MCF 10A (cell line): ENCODE measurements at regions not wholly inside any gene's neighbourhood (a gene's known extent, or its start where the extent isn't known, plus 50 kb on each side); places are given as distances from the start of the nearest gene placed in this dataset.

Experiments used
- BruUV-seq: library from RNA; stranded (reverse); fragments of 400-500 nt; replicated peaks from 2 replicates; lab custom pipeline; 2021; lab: Mats Ljungman, UMichigan
- CTCF ChIA-PET: fragments of 300-600 bp; sonication (Branson Sonifier 250); formaldehyde crosslinking; extraction: SDS; loops from one replicate; lab custom pipeline; 2021; ENCODE audit warnings: antibody characterized with exemption, inconsistent platforms; lab: Yijun Ruan, JAX
- POLR2A ChIA-PET: fragments of 300-600, 350-650 bp; sonication (Branson Sonifier 250); formaldehyde crosslinking; extraction: SDS; loops from one replicate; lab custom pipeline; 2020; ENCODE audit warnings: antibody characterized with exemption, inconsistent platforms; lab: Yijun Ruan, JAX
- DNase-seq: peaks from one replicate; pipeline ENCODE4 v3.0.0-alpha.2; 2018; ENCODE audit not compliant: unreplicated experiment
- H3K27ac Mint-ChIP-seq: one replicate; pipeline ENCODE4 v1.8.0; 2022; ENCODE audit warnings: mild to moderate bottlenecking, low read depth, mixed read lengths; ENCODE audit not compliant: unreplicated experiment
- H3K27me3 Mint-ChIP-seq: one replicate; pipeline ENCODE4 v1.8.0; 2022; ENCODE audit warnings: mixed read lengths; ENCODE audit not compliant: insufficient read depth, unreplicated experiment
- H3K36me3 Mint-ChIP-seq: one replicate; pipeline ENCODE4 v1.8.0; 2022; ENCODE audit warnings: mild to moderate bottlenecking, moderate library complexity, mixed read lengths; ENCODE audit not compliant: insufficient read depth, unreplicated experiment
- H3K4me1 Mint-ChIP-seq: one replicate; pipeline ENCODE4 v1.8.0; 2022; ENCODE audit warnings: mixed read lengths; ENCODE audit not compliant: insufficient read depth, unreplicated experiment
- H3K4me3 Mint-ChIP-seq: one replicate; pipeline ENCODE4 v1.8.0; 2022; ENCODE audit warnings: mild to moderate bottlenecking, moderate library complexity, mixed read lengths; ENCODE audit not compliant: unreplicated experiment
- H3K9me3 Mint-ChIP-seq: one replicate; pipeline ENCODE4 v1.8.0; 2022; ENCODE audit warnings: mixed read lengths; ENCODE audit not compliant: unreplicated experiment
- intact Hi-C: fragments of 100-400 bp; cut with micrococcal nuclease; formaldehyde crosslinking; loops from 2 replicates; pipeline ENCODE4 v1.14.1; 2022
- TF ChIP-seq, protein P1 (sequence below): fragments of 200-600 bp; IDR thresholded peaks from one replicate; pipeline ENCODE4 v1.8.0; 2022; ENCODE audit warnings: antibody characterized with exemption, mild to moderate bottlenecking; ENCODE audit not compliant: unreplicated experiment

DNA sequence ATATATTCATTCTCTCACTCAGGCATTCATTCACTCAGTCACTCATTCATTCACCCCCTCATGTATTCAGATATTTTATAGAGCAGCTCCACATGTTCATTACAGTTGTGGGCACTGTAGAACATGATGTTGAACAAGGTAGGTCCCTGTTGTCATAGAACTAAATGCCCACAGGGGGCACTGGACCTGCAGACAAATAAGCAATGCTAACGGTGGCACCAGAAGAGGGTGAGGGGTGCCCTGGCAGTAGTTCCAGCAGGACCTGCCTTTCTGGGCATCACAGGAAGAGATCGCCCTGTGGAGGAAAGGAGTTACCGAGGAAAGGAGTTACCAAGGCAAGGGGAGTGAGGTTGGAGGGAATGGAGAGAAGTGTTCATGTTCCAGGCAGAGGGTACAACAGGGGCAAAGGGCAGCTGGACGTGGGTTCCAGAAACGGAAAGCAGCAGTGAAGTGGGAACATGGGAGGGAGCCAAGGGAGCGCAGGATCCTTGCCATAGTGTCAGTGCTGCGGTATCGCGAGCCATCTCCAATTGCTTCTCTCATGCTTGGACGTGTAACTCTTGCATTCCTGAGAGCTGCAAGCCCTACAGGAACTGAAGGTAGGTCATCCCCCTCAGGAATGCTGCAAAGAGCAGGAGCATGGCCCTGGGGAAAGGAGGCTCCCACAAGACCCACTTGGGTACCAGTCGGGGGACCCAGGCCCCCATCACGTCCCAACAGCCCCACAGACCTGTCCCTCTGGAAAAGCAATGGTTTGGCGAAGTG lies 128.2 kb downstream of the EDN3 start:
- ChIA-PET CTCF (interaction anchor here (0.6 to 1.5 kb wide), 3 partner anchors 10 to 356 kb away, joined by 3 read pairs; no protein-coding TSS in a partner anchor), POLR2A (no interaction called here)
- peaks cover 60% of the 10 kb centered on the region for H3K27me3 Mint-ChIP-seq
- no peak overlapping the region for H3K27ac Mint-ChIP-seq
- H3K4me1 Mint-ChIP-seq: no peaks in the 10 kb centered on the region
- H3K9me3 Mint-ChIP-seq: peaks cover 7% of the 10 kb centered on the region
- intact Hi-C loops: no loop called here
- peak overlapping the region; percentile 62 for H3K4me3 Mint-ChIP-seq
- DNase-seq: no peak
- TF ChIP-seq, protein P1, sequence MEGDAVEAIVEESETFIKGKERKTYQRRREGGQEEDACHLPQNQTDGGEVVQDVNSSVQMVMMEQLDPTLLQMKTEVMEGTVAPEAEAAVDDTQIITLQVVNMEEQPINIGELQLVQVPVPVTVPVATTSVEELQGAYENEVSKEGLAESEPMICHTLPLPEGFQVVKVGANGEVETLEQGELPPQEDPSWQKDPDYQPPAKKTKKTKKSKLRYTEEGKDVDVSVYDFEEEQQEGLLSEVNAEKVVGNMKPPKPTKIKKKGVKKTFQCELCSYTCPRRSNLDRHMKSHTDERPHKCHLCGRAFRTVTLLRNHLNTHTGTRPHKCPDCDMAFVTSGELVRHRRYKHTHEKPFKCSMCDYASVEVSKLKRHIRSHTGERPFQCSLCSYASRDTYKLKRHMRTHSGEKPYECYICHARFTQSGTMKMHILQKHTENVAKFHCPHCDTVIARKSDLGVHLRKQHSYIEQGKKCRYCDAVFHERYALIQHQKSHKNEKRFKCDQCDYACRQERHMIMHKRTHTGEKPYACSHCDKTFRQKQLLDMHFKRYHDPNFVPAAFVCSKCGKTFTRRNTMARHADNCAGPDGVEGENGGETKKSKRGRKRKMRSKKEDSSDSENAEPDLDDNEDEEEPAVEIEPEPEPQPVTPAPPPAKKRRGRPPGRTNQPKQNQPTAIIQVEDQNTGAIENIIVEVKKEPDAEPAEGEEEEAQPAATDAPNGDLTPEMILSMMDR: peak; percentile 23
- H3K36me3 Mint-ChIP-seq: no peaks in the 10 kb centered on the region
- no TSS peak for BruUV-seq

DNA sequence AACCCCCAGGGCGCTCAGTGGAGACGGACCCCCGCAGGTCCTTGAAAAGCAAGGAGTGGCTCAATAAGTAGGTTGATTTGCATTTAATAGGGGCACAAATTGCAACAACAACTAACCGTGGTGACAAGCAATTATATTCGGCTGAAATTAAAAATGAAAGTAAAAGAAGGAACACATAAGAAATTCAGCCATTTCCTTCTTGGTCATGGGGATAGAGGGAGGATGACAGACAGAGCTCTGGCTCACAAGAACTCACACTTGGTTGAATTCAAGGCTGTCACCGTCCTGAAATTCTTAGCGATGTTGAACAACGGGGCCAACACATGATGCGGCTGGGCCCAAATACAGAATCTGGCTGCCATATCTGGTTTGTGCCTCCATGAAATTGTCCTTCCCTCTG lies 129.0 kb downstream of the EDN3 start:
- DNase-seq: no peak
- TF ChIP-seq, protein P1: no peak
- ChIA-PET POLR2A (no interaction called here), CTCF (interaction anchor here (0.6 to 1.5 kb wide), 2 partner anchors 9 to 27 kb away, joined by 3 read pairs; no protein-coding TSS in a partner anchor)
- BruUV-seq: no TSS peak
- H3K9me3 Mint-ChIP-seq: peaks cover 7% of the 10 kb centered on the region
- peak overlapping the region; percentile 62 for H3K4me3 Mint-ChIP-seq
- peaks cover 63% of the 10 kb centered on the region for H3K27me3 Mint-ChIP-seq
- no peaks in the 10 kb centered on the region for H3K36me3 Mint-ChIP-seq
- H3K27ac Mint-ChIP-seq: no peak overlapping the region
- intact Hi-C loops: no loop called here
- no peaks in the 10 kb centered on the region for H3K4me1 Mint-ChIP-seq

DNA sequence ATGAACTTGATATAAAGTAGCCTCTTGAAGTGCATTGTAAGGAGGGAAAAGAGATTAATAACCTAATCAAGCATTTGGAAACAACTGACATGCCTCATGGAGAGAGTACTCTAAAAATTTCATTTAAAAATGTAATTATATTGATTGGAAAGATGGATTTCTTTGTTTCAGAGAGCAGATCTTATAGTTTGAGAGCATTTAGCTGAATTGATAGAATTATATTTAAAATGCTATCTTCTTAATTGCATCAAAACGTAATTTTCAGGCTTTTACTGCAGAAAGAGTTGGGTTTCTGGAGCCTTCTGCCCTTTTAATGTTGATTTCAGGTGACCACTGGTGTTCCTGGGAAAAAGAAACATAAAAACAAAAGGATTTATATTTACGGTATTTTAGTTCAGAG lies 130.6 kb downstream of the EDN3 start:
- no TSS peak for BruUV-seq
- no peaks in the 10 kb centered on the region for H3K4me1 Mint-ChIP-seq
- peaks cover 61% of the 10 kb centered on the region for H3K27me3 Mint-ChIP-seq
- TF ChIP-seq, protein P1: no peak
- POLR2A ChIA-PET: no interaction called here
- H3K4me3 Mint-ChIP-seq: no peak overlapping the region
- no peak for DNase-seq
- intact Hi-C loops: no loop called here
- CTCF ChIA-PET: interaction anchor here (0.6 to 1.5 kb wide), 5 partner anchors 16 to 696 kb away, joined by 3 to 5 read pairs (median 3); no protein-coding TSS in a partner anchor
- H3K36me3 Mint-ChIP-seq: no peaks in the 10 kb centered on the region
- no peak overlapping the region for H3K27ac Mint-ChIP-seq
- peaks cover 7% of the 10 kb centered on the region for H3K9me3 Mint-ChIP-seq

DNA sequence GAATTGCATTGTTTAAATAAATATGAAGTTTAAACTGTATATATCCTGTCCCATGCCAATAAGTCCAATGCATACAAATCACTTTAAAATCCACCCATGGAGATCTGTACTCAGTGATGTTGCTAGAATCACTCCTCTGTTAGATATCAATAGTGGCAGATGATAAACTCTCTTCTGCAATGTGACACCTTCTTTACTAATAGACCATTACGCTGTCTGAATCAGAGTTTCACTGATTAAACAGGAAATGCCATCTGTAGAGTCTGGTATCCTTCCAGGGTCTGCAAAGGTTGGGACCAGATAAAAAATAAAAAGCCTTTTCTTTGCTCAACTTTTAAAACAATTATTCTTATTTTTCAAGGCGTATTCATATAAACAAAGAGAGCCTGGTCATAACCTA lies 134.5 kb downstream of the EDN3 start:
- Mint-ChIP-seq H3K27ac (no peak overlapping the region), H3K4me1 (no peaks in the 10 kb centered on the region), H3K27me3 (peaks cover 47% of the 10 kb centered on the region), H3K4me3 (no peak overlapping the region), H3K36me3 (no peaks in the 10 kb centered on the region), H3K9me3 (no peaks in the 10 kb centered on the region)
- POLR2A ChIA-PET: no interaction called here
- BruUV-seq: no TSS peak
- intact Hi-C loops: no loop called here
- CTCF ChIA-PET: interaction anchor here (0.9 to 1.2 kb wide), 2 partner anchors 21 to 136 kb away, joined by 5 to 6 read pairs; no protein-coding TSS in a partner anchor
- DNase-seq: no peak
- TF ChIP-seq, protein P1: no peak
